Naive thymus-derived CD8-positive, alpha-beta T cell (primary cell): ENCODE measurements at regions not wholly inside any gene's neighbourhood (a gene's known extent, or its start where the extent isn't known, plus 50 kb on each side); places are given as distances from the start of the nearest gene placed in this dataset.
A peak's percentile ranks its signal among the peaks of the same experiment; 100 is the strongest.
"Not testable (repeated sequence)": the region's sequence is repeated elsewhere in the genome, so short reads cannot be mapped to it uniquely, and the experiment has no call there.

ENCODE experiments used
- ATAC-seq, 2 donors: fragments of 150-1000 bp; cut with Tn5 transposase in 1 of 2; sonication (Bioruptor Pico), chemical (Tn5 transposase) in 1 of 2; 1 replicate in 1 of 2; 2 replicates in 1 of 2; pipeline ENCODE4 v1.10.0; 2021; ENCODE audit warnings: mild to moderate bottlenecking in 2 of 2, moderate library complexity in 2 of 2
- POLR2A ChIA-PET: fragments of 350-600 bp; sonication (Branson Sonifier 250); formaldehyde crosslinking; loops from one replicate; lab custom pipeline; 2021; ENCODE audit warnings: antibody characterized with exemption; lab: Charles Lee
- DNase-seq, 10 donors: peaks; one replicate each; pipeline versions ENCODE4 v3.0.0 to v3.0.0-alpha.2; 2020 to 2022
- H3K27ac Mint-ChIP-seq, 10 donors: one replicate each; pipeline ENCODE4 v1.8.0; 2020 to 2022; ENCODE audit warnings: mild to moderate bottlenecking in 10 of 10, mixed read lengths in 10 of 10, moderate library complexity in 4 of 10, inconsistent platforms in 1 of 10
- H3K27me3 Mint-ChIP-seq, 5 donors: one replicate each; pipeline ENCODE4 v1.8.0; 2021 to 2022; ENCODE audit warnings: mixed read lengths in 5 of 5
- H3K36me3 Mint-ChIP-seq, 3 donors: one replicate each; pipeline ENCODE4 v1.8.0; 2020 to 2022; ENCODE audit warnings: mixed read lengths in 3 of 3, mild to moderate bottlenecking in 2 of 3, inconsistent platforms in 1 of 3
- H3K4me1 Mint-ChIP-seq, 4 donors: one replicate each; pipeline ENCODE4 v1.8.0; 2021 to 2022; ENCODE audit warnings: mixed read lengths in 4 of 4
- H3K4me3 Mint-ChIP-seq, 10 donors: one replicate each; pipeline ENCODE4 v1.8.0; 2020 to 2022; ENCODE audit warnings: mild to moderate bottlenecking in 10 of 10, mixed read lengths in 10 of 10, moderate library complexity in 6 of 10, inconsistent platforms in 1 of 10
- H3K9me3 Mint-ChIP-seq, 9 donors: one replicate each; pipeline ENCODE4 v1.8.0; 2020 to 2022; ENCODE audit warnings: mixed read lengths in 9 of 9, mild to moderate bottlenecking in 3 of 9, inconsistent platforms in 1 of 9, moderate library complexity in 1 of 9

- no peaks in the 10 kb centered on the region for H3K36me3 Mint-ChIP-seq
- H3K4me3 Mint-ChIP-seq, result no peak overlapping the region
- H3K27me3 Mint-ChIP-seq, result peaks cover 0 to 7% (median 0%) of the 10 kb centered on the region in 5 donors
- H3K27ac Mint-ChIP-seq, result no peak overlapping the region
- no peak for DNase-seq
- no peak for ATAC-seq
- H3K4me1 Mint-ChIP-seq, result no peaks in the 10 kb centered on the region
- H3K9me3 Mint-ChIP-seq, result no peaks in the 10 kb centered on the region
- POLR2A ChIA-PET, result no interaction called here
Measured at GRCh38 chr1:94309216-94309615, 71.8 kb upstream of the ARHGAP29 start.

GRCh38 chr1:94306521-94306920 is 69.1 kb upstream of the ARHGAP29 start:
- Mint-ChIP-seq H3K36me3 (no peaks in the 10 kb centered on the region), H3K9me3 (no peaks in the 10 kb centered on the region), H3K4me1 (no peaks in the 10 kb centered on the region), H3K27me3 (peaks cover 0 to 13% (median 3%) of the 10 kb centered on the region in 5 donors), H3K4me3 (no peak overlapping the region), H3K27ac (no peak overlapping the region)
- POLR2A ChIA-PET, result no interaction called here
- ATAC-seq (no peak), DNase-seq (no peak)

GRCh38 chr1:94305704-94306103 is 68.3 kb upstream of the ARHGAP29 start:
- H3K9me3 Mint-ChIP-seq, result no peaks in the 10 kb centered on the region
- H3K4me1 Mint-ChIP-seq, result no peaks in the 10 kb centered on the region

GRCh38 chr1:94304553-94304952 is 67.2 kb upstream of the ARHGAP29 start:
- DNase-seq (no peak), ATAC-seq (no peak)
- H3K4me1 Mint-ChIP-seq, result no peaks in the 10 kb centered on the region
- no peaks in the 10 kb centered on the region for H3K36me3 Mint-ChIP-seq
- peaks cover 4 to 13% (median 7%) of the 10 kb centered on the region in 5 donors for H3K27me3 Mint-ChIP-seq
- H3K4me3 Mint-ChIP-seq, result no peak overlapping the region
- POLR2A ChIA-PET, result no interaction called here
- no peak overlapping the region for H3K27ac Mint-ChIP-seq
- no peaks in the 10 kb centered on the region for H3K9me3 Mint-ChIP-seq

More at GRCh38 chr1:94305704-94306103, 68.3 kb upstream of the ARHGAP29 start:
- Mint-ChIP-seq H3K4me3 (no peak overlapping the region), H3K27ac (no peak overlapping the region), H3K36me3 (no peaks in the 10 kb centered on the region), H3K27me3 (peaks cover 0 to 13% (median 3%) of the 10 kb centered on the region in 5 donors)
- ATAC-seq, result no peak
- DNase-seq, result no peak
- POLR2A ChIA-PET, result no interaction called here

- DNase-seq (no peak), ATAC-seq (no peak)
- Mint-ChIP-seq H3K27ac (no peak overlapping the region), H3K27me3 (peaks cover 4 to 13% (median 7%) of the 10 kb centered on the region in 5 donors), H3K9me3 (no peaks in the 10 kb centered on the region), H3K4me1 (no peaks in the 10 kb centered on the region), H3K36me3 (no peaks in the 10 kb centered on the region), H3K4me3 (no peak overlapping the region)
- POLR2A ChIA-PET, result no interaction called here
Measured at GRCh38 chr1:94303005-94303404, 65.6 kb upstream of the ARHGAP29 start.

GRCh38 chr1:94302497-94302896 is 65.1 kb upstream of the ARHGAP29 start:
- DNase-seq, result no peak
- peaks cover 5 to 15% (median 7%) of the 10 kb centered on the region in 5 donors for H3K27me3 Mint-ChIP-seq
- no peaks in the 10 kb centered on the region for H3K36me3 Mint-ChIP-seq
- H3K9me3 Mint-ChIP-seq, result no peaks in the 10 kb centered on the region
- H3K4me3 Mint-ChIP-seq, result no peak overlapping the region
- POLR2A ChIA-PET, result no interaction called here
- no peak for ATAC-seq
- H3K27ac Mint-ChIP-seq, result no peak overlapping the region
- H3K4me1 Mint-ChIP-seq, result no peaks in the 10 kb centered on the region

- H3K4me3 Mint-ChIP-seq, result no peak overlapping the region
- H3K4me1 Mint-ChIP-seq, result no peaks in the 10 kb centered on the region
- no peaks in the 10 kb centered on the region for H3K36me3 Mint-ChIP-seq
- POLR2A ChIA-PET, result no interaction called here
- H3K27me3 Mint-ChIP-seq, result peaks cover 5 to 17% (median 7%) of the 10 kb centered on the region in 5 donors
- H3K27ac Mint-ChIP-seq, result no peak overlapping the region
- H3K9me3 Mint-ChIP-seq, result no peaks in the 10 kb centered on the region
- ATAC-seq (no peak), DNase-seq (no peak)
Measured at GRCh38 chr1:94301186-94301585, 63.8 kb upstream of the ARHGAP29 start.

GRCh38 chr1:94300731-94301130 is 63.3 kb upstream of the ARHGAP29 start:
- no peak for ATAC-seq
- Mint-ChIP-seq H3K27me3 (peaks cover 5 to 17% (median 7%) of the 10 kb centered on the region in 5 donors), H3K36me3 (no peaks in the 10 kb centered on the region), H3K4me3 (no peak overlapping the region), H3K4me1 (no peaks in the 10 kb centered on the region), H3K9me3 (no peaks in the 10 kb centered on the region), H3K27ac (no peak overlapping the region)
- POLR2A ChIA-PET, result no interaction called here
- no peak for DNase-seq

GRCh38 chr1:94299627-94300553 is 62.5 kb upstream of the ARHGAP29 start:
- no peak for DNase-seq
- Mint-ChIP-seq H3K27ac (peak overlapping the region in 1 of 10 donors; percentile 19), H3K9me3 (no peaks in the 10 kb centered on the region), H3K27me3 (peaks cover 5 to 10% (median 7%) of the 10 kb centered on the region in 5 donors), H3K36me3 (no peaks in the 10 kb centered on the region), H3K4me1 (no peaks in the 10 kb centered on the region), H3K4me3 (no peak overlapping the region)
- POLR2A ChIA-PET, result no interaction called here
- no peak for ATAC-seq

GRCh38 chr1:94298861-94299260 is 61.5 kb upstream of the ARHGAP29 start:
- ATAC-seq, result no peak
- no peak for DNase-seq
- no peaks in the 10 kb centered on the region for H3K9me3 Mint-ChIP-seq
- H3K36me3 Mint-ChIP-seq, result no peaks in the 10 kb centered on the region
- H3K27ac Mint-ChIP-seq, result no peak overlapping the region
- no peaks in the 10 kb centered on the region for H3K4me1 Mint-ChIP-seq
- no peak overlapping the region for H3K4me3 Mint-ChIP-seq
- H3K27me3 Mint-ChIP-seq, result peaks cover 6 to 12% (median 7%) of the 10 kb centered on the region in 5 donors
- POLR2A ChIA-PET, result no interaction called here

- no peak overlapping the region for H3K4me3 Mint-ChIP-seq
- POLR2A ChIA-PET, result no interaction called here
- no peak overlapping the region for H3K27ac Mint-ChIP-seq
- H3K36me3 Mint-ChIP-seq, result no peaks in the 10 kb centered on the region
- DNase-seq (no peak), ATAC-seq (no peak)
- H3K9me3 Mint-ChIP-seq, result peaks cover 0 to 4% (median 0%) of the 10 kb centered on the region in 9 donors
- H3K4me1 Mint-ChIP-seq, result no peaks in the 10 kb centered on the region
- peaks cover 15 to 28% (median 18%) of the 10 kb centered on the region in 5 donors for H3K27me3 Mint-ChIP-seq
Measured at GRCh38 chr1:94296018-94296417, 58.6 kb upstream of the ARHGAP29 start.

- H3K9me3 Mint-ChIP-seq, H3K36me3 Mint-ChIP-seq, H3K4me3 Mint-ChIP-seq, POLR2A ChIA-PET, DNase-seq, H3K4me1 Mint-ChIP-seq, H3K27ac Mint-ChIP-seq, ATAC-seq: not testable (repeated sequence)
- H3K27me3 Mint-ChIP-seq, result peaks cover 22 to 42% (median 27%) of the 10 kb centered on the region in 5 donors
Measured at GRCh38 chr1:94292978-94293377, 55.6 kb upstream of the ARHGAP29 start.

GRCh38 chr1:94289244-94289643 is 51.9 kb upstream of the ARHGAP29 start:
- H3K4me3 Mint-ChIP-seq, ATAC-seq, H3K27ac Mint-ChIP-seq, H3K36me3 Mint-ChIP-seq, H3K4me1 Mint-ChIP-seq, DNase-seq, H3K9me3 Mint-ChIP-seq, POLR2A ChIA-PET: not testable (repeated sequence)
- peaks cover 23 to 47% (median 31%) of the 10 kb centered on the region in 5 donors for H3K27me3 Mint-ChIP-seq
